Endothelial cell of umbilical vein (primary cell): ENCODE measurements at regions not wholly inside any gene's neighbourhood (a gene's known extent, or its start where the extent isn't known, plus 50 kb on each side); places are given as distances from the start of the nearest gene placed in this dataset.

ENCODE experiments used
- BruUV-seq: library from RNA; stranded (reverse); fragments of 400-500 nt; replicated peaks from 2 replicates; lab custom pipeline; 2021; lab: Mats Ljungman, UMichigan
- CTCF ChIA-PET: fragments of 300-600, 350-600 bp; sonication (Branson Sonifier 250); formaldehyde crosslinking; loops from one replicate; lab custom pipeline; 2021; ENCODE audit warnings: antibody characterized with exemption, inconsistent platforms; lab: Charles Lee
- POLR2A ChIA-PET: fragments of 300-600, 350-600 bp; sonication (Branson Sonifier 250); formaldehyde crosslinking; loops from one replicate; lab custom pipeline; 2021; ENCODE audit warnings: antibody characterized with exemption, inconsistent platforms; lab: Charles Lee
- DNase-seq: peaks from one replicate; pipeline ENCODE4 v3.0.0-alpha.2; 2011; ENCODE audit warnings: low read depth, low spot score
- FAIRE-seq: peaks from 2 replicates; lab custom pipeline; 2011; peaks lifted over from hg19 to GRCh38; lab: Jason Lieb, UNC
- H2AFZ ChIP-seq: 2 replicates; pipeline ENCODE4 v1.6.0; 2012; ENCODE audit warnings: low read depth, low read length, control low read depth, inconsistent platforms
- H3K27ac ChIP-seq: 2 replicates; pipeline ENCODE4 v1.5.1; 2011; ENCODE audit warnings: low read depth, mild to moderate bottlenecking, control low read depth, low read length, moderate library complexity; ENCODE audit not compliant: insufficient read depth
- H3K27me3 ChIP-seq, 2 experiments: 2 replicates each; pipeline versions ENCODE4 v1.6.0 to v1.6.1; 2011; ENCODE audit warnings: low read length in 2 of 2, mixed read lengths in 1 of 2; ENCODE audit not compliant: control insufficient read depth in 2 of 2, insufficient read depth in 2 of 2
- H3K36me3 ChIP-seq, 2 experiments: 2 replicates in 1 of 2; 3 replicates in 1 of 2; pipeline ENCODE4 v1.5.1; 2011; ENCODE audit warnings: low read length in 2 of 2, mild to moderate bottlenecking in 1 of 2, moderate library complexity in 1 of 2; ENCODE audit not compliant: control insufficient read depth in 2 of 2, insufficient read depth in 2 of 2; ENCODE audit errors: extremely low read depth in 1 of 2
- H3K4me1 ChIP-seq: 3 replicates; pipeline ENCODE4 v1.5.1; 2011; ENCODE audit warnings: mild to moderate bottlenecking, low read length; ENCODE audit not compliant: control insufficient read depth, insufficient read depth; ENCODE audit errors: extremely low read depth
- H3K4me2 ChIP-seq: 2 replicates; pipeline ENCODE4 v1.6.1; 2011; ENCODE audit warnings: low read length, control low read depth, mixed read lengths; ENCODE audit not compliant: insufficient read depth
- H3K4me3 ChIP-seq, 3 experiments: fragments of 200-600 bp in 1 of 3; sonication (generic), shearing (Covaris generic) in 1 of 3; replicated peaks in 1 of 3; 2 replicates each; pipeline ENCODE4 v1.5.1; 2011 to 2016; ENCODE audit warnings: control low read depth in 3 of 3, low read length in 3 of 3, mild to moderate bottlenecking in 2 of 3, inconsistent platforms in 1 of 3, low read depth in 1 of 3, moderate library complexity in 1 of 3; ENCODE audit not compliant: insufficient read depth in 1 of 3
- H3K79me2 ChIP-seq: 2 replicates; pipeline ENCODE4 v1.6.0; 2012; ENCODE audit warnings: low read length, inconsistent platforms; ENCODE audit not compliant: control insufficient read depth, insufficient read depth
- H3K9ac ChIP-seq: replicated peaks from 2 replicates; pipeline ENCODE3; 2011; ENCODE audit warnings: low read length, control low read depth; ENCODE audit not compliant: insufficient read depth; ENCODE audit errors: extremely low read depth
- H3K9me1 ChIP-seq: replicated peaks from 3 replicates; pipeline ENCODE4 v1.6.0; 2011; ENCODE audit warnings: mild to moderate bottlenecking, low read length; ENCODE audit not compliant: control insufficient read depth, insufficient read depth; ENCODE audit errors: extremely low read depth
- H3K9me3 ChIP-seq: replicated peaks from 2 replicates; pipeline ENCODE4 v1.5.1; 2012; ENCODE audit warnings: low read length, inconsistent platforms; ENCODE audit not compliant: control insufficient read depth, insufficient read depth
- H4K20me1 ChIP-seq: replicated peaks from 2 replicates; pipeline ENCODE3; 2011; ENCODE audit warnings: mild to moderate bottlenecking, low read length; ENCODE audit not compliant: control insufficient read depth, insufficient read depth; ENCODE audit errors: extremely low read depth
- CTCF ChIP-seq, 2 donors: IDR thresholded peaks; 1 replicate in 1 of 2; 2 replicates in 1 of 2; pipeline ENCODE4 v1.5.1; 2011; ENCODE audit warnings: low read length in 2 of 2, mild to moderate bottlenecking in 2 of 2, moderate library complexity in 2 of 2, control low read depth in 1 of 2, inconsistent platforms in 1 of 2, low read depth in 1 of 2; ENCODE audit not compliant: insufficient read depth in 1 of 2; ENCODE audit errors: extremely low read depth in 1 of 2
- EZH2 ChIP-seq: IDR thresholded peaks from 2 replicates; pipeline ENCODE4 v1.6.1; 2012; ENCODE audit warnings: borderline replicate concordance, low read depth, mild to moderate bottlenecking, moderate library complexity, low read length, inconsistent platforms; ENCODE audit not compliant: severe bottlenecking
- FOS ChIP-seq: IDR thresholded peaks from 2 replicates; pipeline ENCODE4 v1.6.1; 2011; ENCODE audit warnings: mild to moderate bottlenecking, low read length, moderate library complexity, borderline replicate concordance; ENCODE audit not compliant: insufficient read depth
- GATA2 ChIP-seq: IDR thresholded peaks from 2 replicates; pipeline ENCODE4 v1.7.0; 2011; ENCODE audit warnings: low read depth, mild to moderate bottlenecking, moderate library complexity, mixed read lengths, low read length; ENCODE audit not compliant: insufficient read length, insufficient read depth
- JUN ChIP-seq: IDR thresholded peaks from 2 replicates; pipeline ENCODE4 v1.6.1; 2011; ENCODE audit warnings: borderline replicate concordance, low read depth; ENCODE audit not compliant: insufficient read length, insufficient read depth
- MAX ChIP-seq: IDR thresholded peaks from 2 replicates; pipeline ENCODE4 v1.6.1; 2011; ENCODE audit not compliant: insufficient read depth, insufficient read length
- MYC ChIP-seq: IDR thresholded peaks from one replicate; pipeline ENCODE4 v1.6.1; 2011; ENCODE audit warnings: mild to moderate bottlenecking, low read depth, low read length
- POLR2A ChIP-seq: IDR thresholded peaks from 2 replicates; pipeline ENCODE4 v1.6.1; 2012; ENCODE audit warnings: low read depth, mild to moderate bottlenecking, control low read depth, low read length
- POLR2AphosphoS5 ChIP-seq: IDR thresholded peaks from 2 replicates; pipeline ENCODE4 v1.6.1; 2012; ENCODE audit warnings: low read depth, mild to moderate bottlenecking, control low read depth, low read length, moderate library complexity; ENCODE audit not compliant: insufficient read depth
- dilution Hi-C: fragments of 300-500 bp; cut with MboI; formaldehyde crosslinking; loops from one replicate; pipeline ENCODE4 v1.15.0; 2019; ENCODE audit warnings: low sequenced_read_pairs; ENCODE audit not compliant: extremely low pct_ligation_motif_present
- intact Hi-C: fragments of 100-400 bp; cut with micrococcal nuclease; formaldehyde crosslinking; loops from one replicate; pipeline ENCODE4 v1.10.0; 2022

- no peaks in the 10 kb centered on the region for H3K36me3 ChIP-seq
- H3K9ac ChIP-seq = no peak overlapping the region
- ChIA-PET CTCF (no interaction called here), POLR2A (no interaction called here)
- no peaks in the 10 kb centered on the region for H3K79me2 ChIP-seq
- no peaks in the 10 kb centered on the region for H3K9me3 ChIP-seq
- H2AFZ ChIP-seq = no peak overlapping the region
- no peaks in the 10 kb centered on the region for H4K20me1 ChIP-seq
- DNase-seq = no peak
- H3K4me3 ChIP-seq = no peak overlapping the region
- dilution Hi-C loops = no loop called here
- no TSS peak for BruUV-seq
- no peaks in the 10 kb centered on the region for H3K9me1 ChIP-seq
- FAIRE-seq = no peak
- H3K27ac ChIP-seq = no peak overlapping the region
- H3K4me1 ChIP-seq = no peaks in the 10 kb centered on the region
- no peak overlapping the region for H3K4me2 ChIP-seq
- intact Hi-C loops = no loop called here
- TF ChIP-seq FOS = no peak
- TF ChIP-seq EZH2 = no peak
- TF ChIP-seq POLR2AphosphoS5 = no peak
- no peak for TF ChIP-seq MYC
- H3K27me3 ChIP-seq = no peaks in the 10 kb centered on the region
Observed at GRCh38 chr15:88385078-88385700, 82.0 kb downstream of the MRPL46 start.

GRCh38 chr15:88383354-88383753 is 83.8 kb downstream of the MRPL46 start:
- Histone ChIP-seq H3K9ac (no peak overlapping the region), H3K36me3 (no peaks in the 10 kb centered on the region), H2AFZ (no peak overlapping the region), H3K27me3 (no peaks in the 10 kb centered on the region), H3K79me2 (no peaks in the 10 kb centered on the region), H3K4me2 (no peak overlapping the region), H3K27ac (no peak overlapping the region), H3K9me3 (no peaks in the 10 kb centered on the region), H3K4me3 (no peak overlapping the region), H3K9me1 (no peaks in the 10 kb centered on the region), H4K20me1 (no peaks in the 10 kb centered on the region), H3K4me1 (no peaks in the 10 kb centered on the region)
- no peak for DNase-seq
- dilution Hi-C loops (no loop called here), intact Hi-C loops (no loop called here)
- BruUV-seq = no TSS peak
- POLR2A ChIA-PET = no interaction called here
- no peak for FAIRE-seq
- CTCF ChIA-PET = interaction anchor here (1.4 kb wide), 1 partner anchor 9 kb away, joined by 3 read pairs; no protein-coding TSS in a partner anchor
- TF ChIP-seq POLR2AphosphoS5 (no peak), POLR2A (no peak), EZH2 (no peak), CTCF (IDR thresholded peaks at IDR 0.05; ENCODE audit: extremely low read depth in 1 of 2, insufficient read depth in 1 of 2, low read depth in 1 of 2, low read length in 2 of 2) (no peak), FOS (no peak), JUN (no peak), MYC (no peak), MAX (no peak), GATA2 (no peak)
